ENCODE measurements at regions not wholly inside any gene's neighbourhood (a gene's known extent, or its start where the extent isn't known, plus 50 kb on each side); places are given as distances from the start of the nearest gene placed in this dataset.

DNA sequence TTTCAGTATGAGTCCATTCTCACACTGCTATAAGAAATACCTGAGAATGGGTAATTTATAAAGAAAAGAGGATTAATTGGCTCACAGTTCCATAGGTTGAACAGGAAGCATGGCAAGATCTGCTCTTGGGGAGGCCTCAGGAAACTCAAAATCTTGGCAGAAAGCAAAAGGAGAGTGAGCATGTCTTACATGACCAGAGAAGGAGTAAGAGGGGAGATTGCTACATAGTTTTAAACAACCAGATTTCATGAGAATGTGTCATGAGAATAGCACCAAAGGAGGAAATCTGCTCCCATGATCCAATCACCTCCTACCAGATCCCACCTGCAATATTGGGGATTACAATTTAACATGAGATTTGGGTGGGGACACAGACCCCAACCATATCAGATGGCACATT lies 672.4 kb downstream of the HTR1B start:
- Mint-ChIP-seq H3K4me1 (no peaks in the 10 kb centered on the region), H3K36me3 (no peaks in the 10 kb centered on the region), H3K9me3 (no peaks in the 10 kb centered on the region), H3K27me3 (ENCODE audit: low read depth) (no peaks in the 10 kb centered on the region), H3K4me3 (no peak overlapping the region), H3K27ac (no peak overlapping the region)
- DNase-seq (ENCODE audit: low spot score in 2 of 2, unreplicated experiment in 2 of 2): no peak
- TF ChIP-seq, protein P1, sequence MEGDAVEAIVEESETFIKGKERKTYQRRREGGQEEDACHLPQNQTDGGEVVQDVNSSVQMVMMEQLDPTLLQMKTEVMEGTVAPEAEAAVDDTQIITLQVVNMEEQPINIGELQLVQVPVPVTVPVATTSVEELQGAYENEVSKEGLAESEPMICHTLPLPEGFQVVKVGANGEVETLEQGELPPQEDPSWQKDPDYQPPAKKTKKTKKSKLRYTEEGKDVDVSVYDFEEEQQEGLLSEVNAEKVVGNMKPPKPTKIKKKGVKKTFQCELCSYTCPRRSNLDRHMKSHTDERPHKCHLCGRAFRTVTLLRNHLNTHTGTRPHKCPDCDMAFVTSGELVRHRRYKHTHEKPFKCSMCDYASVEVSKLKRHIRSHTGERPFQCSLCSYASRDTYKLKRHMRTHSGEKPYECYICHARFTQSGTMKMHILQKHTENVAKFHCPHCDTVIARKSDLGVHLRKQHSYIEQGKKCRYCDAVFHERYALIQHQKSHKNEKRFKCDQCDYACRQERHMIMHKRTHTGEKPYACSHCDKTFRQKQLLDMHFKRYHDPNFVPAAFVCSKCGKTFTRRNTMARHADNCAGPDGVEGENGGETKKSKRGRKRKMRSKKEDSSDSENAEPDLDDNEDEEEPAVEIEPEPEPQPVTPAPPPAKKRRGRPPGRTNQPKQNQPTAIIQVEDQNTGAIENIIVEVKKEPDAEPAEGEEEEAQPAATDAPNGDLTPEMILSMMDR (IDR thresholded peaks at IDR 0.05; ENCODE audit: unreplicated experiment): no peak

DNA sequence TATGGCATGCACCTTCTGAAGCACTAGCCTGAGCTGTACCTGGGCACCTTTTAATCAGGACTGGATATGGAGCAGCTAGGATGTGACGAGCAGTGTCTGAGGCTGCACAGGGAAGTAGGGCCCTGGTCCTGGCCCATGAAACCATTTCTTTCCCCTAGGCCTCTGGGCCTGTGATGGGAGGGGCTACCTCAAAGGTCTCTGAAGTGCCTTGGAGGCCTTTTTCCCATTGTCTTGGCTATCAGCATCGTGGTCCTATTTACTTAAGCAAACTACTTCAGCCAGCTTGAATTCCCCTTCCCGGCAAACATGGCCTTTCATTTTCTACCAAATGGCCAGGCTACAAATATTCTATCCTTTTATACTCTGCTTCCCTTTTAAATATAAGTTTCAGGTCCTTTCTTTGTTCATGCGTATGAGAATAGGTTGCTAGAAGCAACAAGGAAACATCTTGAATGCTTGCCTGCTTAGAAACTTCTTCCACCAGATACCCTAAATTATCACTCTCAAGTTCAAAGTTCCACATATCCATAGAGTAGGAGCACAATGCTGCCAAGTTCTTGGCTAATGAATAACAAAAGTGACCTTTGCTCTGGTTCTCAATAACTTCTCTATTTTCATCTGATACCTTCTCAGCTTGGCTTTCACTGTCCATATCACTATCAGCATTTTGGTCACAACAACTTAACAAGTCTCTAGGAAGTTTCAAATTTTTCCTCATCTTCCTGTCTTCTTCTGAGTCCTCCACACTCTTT lies 673.1 kb downstream of the HTR1B start:
- no peaks in the 10 kb centered on the region for H3K36me3 Mint-ChIP-seq
- H3K27me3 Mint-ChIP-seq (ENCODE audit: low read depth): no peaks in the 10 kb centered on the region
- H3K4me1 Mint-ChIP-seq: no peaks in the 10 kb centered on the region
- H3K27ac Mint-ChIP-seq: no peak overlapping the region
- TF ChIP-seq, protein P1 (IDR thresholded peaks at IDR 0.05; ENCODE audit: unreplicated experiment): no peak
- no peak overlapping the region for H3K4me3 Mint-ChIP-seq
- no peak for DNase-seq (ENCODE audit: low spot score in 2 of 2, unreplicated experiment in 2 of 2)
- no peaks in the 10 kb centered on the region for H3K9me3 Mint-ChIP-seq

DNA sequence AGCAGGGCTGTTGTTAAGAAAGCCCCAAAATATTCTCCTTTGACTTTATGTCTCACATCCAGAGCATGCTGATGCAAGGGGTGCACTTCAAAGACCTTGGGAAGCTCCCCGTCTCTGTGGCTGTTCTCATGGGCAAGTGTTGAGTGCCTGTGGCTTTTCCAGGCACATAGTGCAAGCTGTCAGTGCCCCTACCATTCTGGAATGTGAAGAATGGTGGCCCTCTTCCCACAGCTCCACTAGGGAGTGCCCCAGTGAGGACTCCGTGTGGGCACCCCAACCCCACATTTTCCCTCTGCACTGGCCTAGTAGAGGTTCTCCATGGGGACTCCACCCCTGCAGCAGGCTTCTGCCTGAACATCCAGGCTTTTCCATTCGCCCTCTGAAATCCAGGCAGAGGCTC lies 673.7 kb downstream of the HTR1B start:
- TF ChIP-seq, protein P1 (IDR thresholded peaks at IDR 0.05; ENCODE audit: unreplicated experiment): no peak
- Mint-ChIP-seq H3K27ac (no peak overlapping the region), H3K36me3 (no peaks in the 10 kb centered on the region), H3K4me1 (no peaks in the 10 kb centered on the region), H3K27me3 (ENCODE audit: low read depth) (no peaks in the 10 kb centered on the region), H3K9me3 (no peaks in the 10 kb centered on the region), H3K4me3 (no peak overlapping the region)
- DNase-seq (ENCODE audit: low spot score in 2 of 2, unreplicated experiment in 2 of 2): no peak

DNA sequence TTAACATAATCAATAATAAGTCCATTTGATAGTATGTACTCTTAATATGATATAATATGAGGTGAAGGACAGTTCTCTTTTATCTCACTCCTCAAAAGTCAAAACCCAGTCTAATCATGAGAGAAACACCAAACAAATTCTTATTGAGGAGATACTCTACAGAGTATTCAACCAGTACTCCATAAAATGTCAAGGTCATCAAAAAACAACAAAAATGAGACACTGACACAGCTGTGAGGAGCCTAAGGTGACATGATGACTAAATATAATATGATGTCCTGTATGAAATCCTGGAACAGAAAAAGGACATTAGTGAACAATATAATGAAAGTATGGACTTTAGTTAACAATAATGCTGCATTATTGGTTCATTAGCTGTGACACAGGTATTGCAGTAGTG lies 675.1 kb downstream of the HTR1B start:
- Mint-ChIP-seq H3K36me3 (no peaks in the 10 kb centered on the region), H3K27me3 (ENCODE audit: low read depth) (no peaks in the 10 kb centered on the region), H3K27ac (no peak overlapping the region), H3K4me3 (no peak overlapping the region), H3K4me1 (no peaks in the 10 kb centered on the region), H3K9me3 (peaks cover 5% of the 10 kb centered on the region)
- TF ChIP-seq, protein P1 (IDR thresholded peaks at IDR 0.05; ENCODE audit: unreplicated experiment): no peak
- DNase-seq (ENCODE audit: low spot score in 2 of 2, unreplicated experiment in 2 of 2): no peak

DNA sequence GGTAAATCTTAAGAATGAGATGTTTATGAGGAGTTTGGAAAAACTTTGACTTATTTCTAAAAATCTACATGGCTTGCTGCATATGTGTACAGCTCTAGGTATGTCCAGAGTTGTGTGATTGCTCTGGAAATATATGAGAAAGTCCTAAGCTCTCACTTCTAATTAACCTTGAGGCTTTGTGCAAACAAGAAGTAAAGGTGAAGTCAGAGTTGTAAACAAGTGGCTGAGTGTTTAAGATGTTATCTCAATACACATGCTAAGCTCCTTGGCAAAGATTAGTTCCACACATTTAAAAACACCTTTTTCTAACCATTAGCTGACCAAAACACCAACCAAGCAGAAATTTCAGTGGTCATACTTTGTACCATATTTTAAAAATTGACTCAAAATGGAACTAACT lies 684.2 kb downstream of the HTR1B start:
- no peak for DNase-seq (ENCODE audit: low spot score in 2 of 2, unreplicated experiment in 2 of 2)
- H3K27ac Mint-ChIP-seq: peak overlapping the region; percentile 44
- TF ChIP-seq, protein P1 (IDR thresholded peaks at IDR 0.05; ENCODE audit: unreplicated experiment): no peak
- no peak overlapping the region for H3K4me3 Mint-ChIP-seq
- no peaks in the 10 kb centered on the region for H3K27me3 Mint-ChIP-seq (ENCODE audit: low read depth)
- H3K9me3 Mint-ChIP-seq: peaks cover 7% of the 10 kb centered on the region
- H3K4me1 Mint-ChIP-seq: peaks cover 4% of the 10 kb centered on the region
- H3K36me3 Mint-ChIP-seq: no peaks in the 10 kb centered on the region
